ENCODE measurements at regions not wholly inside any gene's neighbourhood (a gene's known extent, or its start where the extent isn't known, plus 50 kb on each side); places are given as distances from the start of the nearest gene placed in this dataset.

GRCh38 chr11:19355601-19356000 is 114.9 kb upstream of the E2F8 start:
- DNase-seq, result no peak

GRCh38 chr11:19353287-19353850 is 112.6 kb upstream of the E2F8 start:
- DNase-seq, result no peak

- no peak for DNase-seq
Measured at GRCh38 chr11:19352771-19353160, 112.0 kb upstream of the E2F8 start.

GRCh38 chr11:19352072-19352770 is 111.5 kb upstream of the E2F8 start:
- DNase-seq, result no peak

- no peak for DNase-seq
Measured at GRCh38 chr11:19351426-19351825, 110.7 kb upstream of the E2F8 start.

- no peak for DNase-seq
Measured at GRCh38 chr11:19350160-19350559, 109.4 kb upstream of the E2F8 start.

GRCh38 chr11:19349340-19350025 is 108.7 kb upstream of the E2F8 start:
- no peak for DNase-seq

GRCh38 chr11:19347911-19348310 is 107.2 kb upstream of the E2F8 start:
- no peak for DNase-seq

GRCh38 chr11:19345848-19346681 is 105.3 kb upstream of the E2F8 start:
- DNase-seq, result no peak

GRCh38 chr11:19345519-19345847 is 104.7 kb upstream of the E2F8 start:
- DNase-seq, result no peak

GRCh38 chr11:19344661-19345518 is 104.1 kb upstream of the E2F8 start:
- DNase-seq, result peak; percentile 53

- no peak for DNase-seq
Measured at GRCh38 chr11:19342036-19342435, 101.3 kb upstream of the E2F8 start.

- DNase-seq, result no peak
Measured at GRCh38 chr11:19338375-19338774, 97.6 kb upstream of the E2F8 start.

GRCh38 chr11:19337779-19338178 is 97.0 kb upstream of the E2F8 start:
- no peak for DNase-seq

- DNase-seq, result no peak
Measured at GRCh38 chr11:19336331-19336730, 95.6 kb upstream of the E2F8 start.

GRCh38 chr11:19332476-19332875 is 91.7 kb upstream of the E2F8 start:
- DNase-seq, result no peak

GRCh38 chr11:19330416-19330815 is 89.7 kb upstream of the E2F8 start:
- DNase-seq, result no peak

- DNase-seq, result no peak
Measured at GRCh38 chr11:19329970-19330369, 89.2 kb upstream of the E2F8 start.

GRCh38 chr11:19328586-19329311 is 88.0 kb upstream of the E2F8 start:
- no peak for DNase-seq

GRCh38 chr11:19327280-19327679 is 86.5 kb upstream of the E2F8 start:
- DNase-seq, result no peak

- peak; percentile 26 for DNase-seq
Measured at GRCh38 chr11:19326499-19326898, 85.8 kb upstream of the E2F8 start.

- no peak for DNase-seq
Measured at GRCh38 chr11:19323502-19323901, 82.8 kb upstream of the E2F8 start.
